ENCODE measurements at regions not wholly inside any gene's neighbourhood (a gene's known extent, or its start where the extent isn't known, plus 50 kb on each side); places are given as distances from the start of the nearest gene placed in this dataset.
"Not testable (repeated sequence)": the region's sequence is repeated elsewhere in the genome, so short reads cannot be mapped to it uniquely, and the experiment has no call there.

- TF ChIP-seq POLR2A (IDR thresholded peaks at IDR 0.05; ENCODE audit: low read depth, low read length) (no peak), POLR2AphosphoS5 (IDR thresholded peaks at IDR 0.05; ENCODE audit: low read depth, low read length) (no peak), TAF1 (IDR thresholded peaks at IDR 0.05; ENCODE audit: borderline replicate concordance, low read depth, low read length) (no peak)
- no peak for FAIRE-seq
- DNase-seq (ENCODE audit: insufficient read length): no peak
These were observed 110.7 kb upstream of the IL12A start for GRCh38 chr3:159877924-159878323.

GRCh38 chr3:159879146-159879545 lies 109.5 kb upstream of the IL12A start:
- DNase-seq (ENCODE audit: insufficient read length): no peak
- no peak for FAIRE-seq
- no peak for TF ChIP-seq TAF1 (IDR thresholded peaks at IDR 0.05; ENCODE audit: borderline replicate concordance, low read depth, low read length)
- no peak for TF ChIP-seq POLR2A (IDR thresholded peaks at IDR 0.05; ENCODE audit: low read depth, low read length)
- TF ChIP-seq POLR2AphosphoS5 (IDR thresholded peaks at IDR 0.05; ENCODE audit: low read depth, low read length): no peak

DNA sequence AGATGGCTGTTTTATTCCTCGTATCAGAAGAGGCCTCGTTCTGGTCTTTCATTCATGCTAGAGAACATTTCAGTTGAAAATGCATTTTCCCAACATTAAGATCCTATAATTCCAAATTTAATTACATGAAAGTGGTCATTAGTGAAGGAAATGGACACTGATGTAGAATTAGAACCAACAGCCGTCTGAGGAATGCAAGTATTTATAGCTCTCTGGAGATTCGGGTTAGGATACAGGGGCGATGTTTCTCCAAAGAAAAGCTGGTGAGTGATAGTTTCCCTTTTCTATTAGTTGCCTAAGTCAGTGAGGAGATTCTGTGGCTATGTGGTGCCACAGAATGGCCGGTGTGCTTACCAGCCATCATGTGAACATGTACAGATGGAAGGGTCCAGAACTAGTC lies 109.0 kb upstream of the IL12A start:
- no peak for TF ChIP-seq POLR2A (IDR thresholded peaks at IDR 0.05; ENCODE audit: low read depth, low read length)
- no peak for TF ChIP-seq POLR2AphosphoS5 (IDR thresholded peaks at IDR 0.05; ENCODE audit: low read depth, low read length)
- TF ChIP-seq TAF1 (IDR thresholded peaks at IDR 0.05; ENCODE audit: borderline replicate concordance, low read depth, low read length): no peak
- DNase-seq (ENCODE audit: insufficient read length) (no peak), FAIRE-seq (no peak)

DNA sequence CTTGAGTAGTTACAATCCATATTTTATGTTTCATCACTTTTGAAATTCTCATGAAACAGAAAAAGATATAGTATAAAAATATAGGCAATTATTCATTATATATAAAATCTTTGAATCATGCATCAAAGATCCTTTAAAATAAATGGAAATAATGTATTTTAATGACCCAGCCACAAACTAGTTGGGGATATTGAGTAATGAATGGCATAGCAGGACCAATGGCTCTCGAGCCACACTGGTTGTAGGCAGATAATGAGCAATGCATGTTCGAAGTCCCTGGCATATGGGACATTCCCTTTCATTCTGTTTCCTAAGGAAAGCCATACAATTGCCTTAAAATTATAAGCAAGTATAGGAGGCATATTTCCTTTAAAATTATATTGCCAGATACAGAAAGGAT lies 107.4 kb upstream of the IL12A start:
- DNase-seq (ENCODE audit: insufficient read length) (no peak), FAIRE-seq (no peak)
- no peak for TF ChIP-seq POLR2AphosphoS5 (IDR thresholded peaks at IDR 0.05; ENCODE audit: low read depth, low read length)
- no peak for TF ChIP-seq TAF1 (IDR thresholded peaks at IDR 0.05; ENCODE audit: borderline replicate concordance, low read depth, low read length)
- no peak for TF ChIP-seq POLR2A (IDR thresholded peaks at IDR 0.05; ENCODE audit: low read depth, low read length)

- TF ChIP-seq POLR2AphosphoS5 (IDR thresholded peaks at IDR 0.05; ENCODE audit: low read depth, low read length): no peak
- no peak for TF ChIP-seq TAF1 (IDR thresholded peaks at IDR 0.05; ENCODE audit: borderline replicate concordance, low read depth, low read length)
- TF ChIP-seq POLR2A (IDR thresholded peaks at IDR 0.05; ENCODE audit: low read depth, low read length): no peak
- DNase-seq (ENCODE audit: insufficient read length) (no peak), FAIRE-seq (no peak)
These were observed 106.8 kb upstream of the IL12A start for GRCh38 chr3:159881828-159882309.

DNA sequence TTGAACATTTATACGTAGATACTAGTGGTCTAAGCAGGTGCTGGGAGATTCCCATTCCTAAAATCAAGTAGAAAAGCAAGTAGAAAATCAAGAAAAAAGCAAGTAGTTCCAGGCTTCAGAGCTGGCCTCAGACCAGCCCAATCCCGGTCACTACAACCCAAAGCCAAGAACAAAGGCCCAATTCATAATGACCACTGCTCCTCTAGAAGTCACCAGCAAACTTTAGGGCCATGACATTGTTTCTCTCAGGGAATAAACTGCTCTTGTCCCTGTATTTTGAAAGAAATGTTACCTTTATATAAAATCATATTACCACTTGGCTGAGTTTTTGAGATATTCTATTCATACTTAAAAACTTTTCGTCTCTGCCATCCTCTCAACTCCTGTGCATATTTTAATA lies 106.3 kb upstream of the IL12A start:
- TF ChIP-seq POLR2AphosphoS5 (IDR thresholded peaks at IDR 0.05; ENCODE audit: low read depth, low read length): no peak
- TF ChIP-seq TAF1 (IDR thresholded peaks at IDR 0.05; ENCODE audit: borderline replicate concordance, low read depth, low read length): no peak
- no peak for TF ChIP-seq POLR2A (IDR thresholded peaks at IDR 0.05; ENCODE audit: low read depth, low read length)
- DNase-seq (ENCODE audit: insufficient read length) (no peak), FAIRE-seq (no peak)

DNA sequence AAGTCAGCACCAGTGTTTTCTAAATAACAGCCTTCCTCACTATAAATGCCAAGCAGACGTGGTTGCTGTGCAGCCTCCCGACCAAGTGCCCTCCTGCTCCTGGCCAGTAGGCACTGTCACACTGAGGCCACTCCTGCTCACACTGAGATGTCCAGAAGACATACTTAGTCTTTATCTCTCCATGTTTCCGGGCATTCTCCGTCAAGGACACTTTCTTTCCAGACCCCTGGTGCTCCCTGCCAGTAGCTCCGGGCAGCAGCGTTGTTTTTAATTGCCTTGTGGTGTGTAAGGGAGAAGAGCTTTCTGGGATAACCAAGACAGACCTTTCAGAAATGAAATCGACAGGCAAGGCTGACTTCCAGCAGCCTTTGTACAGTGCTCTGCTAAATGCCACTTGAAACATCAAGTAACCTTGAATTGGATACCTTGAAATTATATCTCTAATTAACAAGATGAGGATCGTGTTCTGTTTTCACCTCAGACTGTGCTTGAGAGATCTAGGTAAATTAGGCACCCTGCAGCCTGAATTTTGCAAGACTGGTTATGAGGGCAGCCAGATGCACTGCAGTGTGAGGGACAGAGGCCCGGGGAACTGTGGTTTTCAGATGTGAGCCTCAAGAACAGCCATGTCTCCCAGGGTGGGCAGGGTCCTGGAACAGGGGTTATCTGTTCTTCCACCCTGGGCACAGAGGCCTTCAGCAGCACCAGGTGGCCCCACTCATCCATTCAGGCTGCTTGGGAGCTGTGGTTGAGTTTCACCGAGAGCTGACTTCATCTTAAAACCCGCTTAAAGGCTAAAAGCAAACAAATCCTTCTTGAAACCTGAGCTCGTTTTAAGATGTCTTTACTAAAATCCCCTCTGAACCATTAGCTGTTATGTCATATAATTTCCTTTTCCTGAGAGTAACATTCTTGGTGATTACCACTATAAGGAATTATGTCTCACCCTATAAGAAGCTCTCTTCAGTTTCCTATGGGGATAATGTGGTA lies 105.5 kb upstream of the IL12A start:
- TF ChIP-seq POLR2AphosphoS5 (IDR thresholded peaks at IDR 0.05; ENCODE audit: low read depth, low read length) (no peak), POLR2A (IDR thresholded peaks at IDR 0.05; ENCODE audit: low read depth, low read length) (no peak), TAF1 (IDR thresholded peaks at IDR 0.05; ENCODE audit: borderline replicate concordance, low read depth, low read length) (no peak)
- no peak for DNase-seq (ENCODE audit: insufficient read length)
- FAIRE-seq: no peak

GRCh38 chr3:159884661-159885402 lies 103.8 kb upstream of the IL12A start:
- TF ChIP-seq POLR2A (IDR thresholded peaks at IDR 0.05; ENCODE audit: low read depth, low read length) (no peak), POLR2AphosphoS5 (IDR thresholded peaks at IDR 0.05; ENCODE audit: low read depth, low read length) (no peak), TAF1 (IDR thresholded peaks at IDR 0.05; ENCODE audit: borderline replicate concordance, low read depth, low read length) (no peak)
- DNase-seq (ENCODE audit: insufficient read length): no peak
- FAIRE-seq: peak; percentile 51

DNA sequence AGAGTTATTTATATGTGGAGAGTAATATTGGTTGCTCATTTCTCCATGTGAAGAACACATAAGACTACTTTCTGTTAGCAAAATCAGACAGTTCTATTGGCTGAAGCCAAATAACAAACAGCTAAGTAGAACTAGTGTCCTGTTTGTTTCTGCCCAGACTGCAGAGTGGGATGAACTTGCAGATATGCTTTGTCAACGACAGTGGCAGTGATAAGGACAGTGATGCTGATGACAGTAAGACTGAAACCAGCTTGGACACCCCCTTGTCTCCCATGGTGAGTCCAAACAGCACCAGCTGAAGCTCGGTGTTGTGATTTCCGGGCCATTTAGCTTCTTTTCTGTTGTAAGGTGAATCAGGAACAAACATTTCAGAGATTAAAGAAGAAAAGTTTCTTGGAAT lies 102.6 kb upstream of the IL12A start:
- peak; percentile 68 for FAIRE-seq
- no peak for DNase-seq (ENCODE audit: insufficient read length)
- TF ChIP-seq POLR2A (IDR thresholded peaks at IDR 0.05; ENCODE audit: low read depth, low read length) (no peak), TAF1 (IDR thresholded peaks at IDR 0.05; ENCODE audit: borderline replicate concordance, low read depth, low read length) (no peak), POLR2AphosphoS5 (IDR thresholded peaks at IDR 0.05; ENCODE audit: low read depth, low read length) (no peak)

DNA sequence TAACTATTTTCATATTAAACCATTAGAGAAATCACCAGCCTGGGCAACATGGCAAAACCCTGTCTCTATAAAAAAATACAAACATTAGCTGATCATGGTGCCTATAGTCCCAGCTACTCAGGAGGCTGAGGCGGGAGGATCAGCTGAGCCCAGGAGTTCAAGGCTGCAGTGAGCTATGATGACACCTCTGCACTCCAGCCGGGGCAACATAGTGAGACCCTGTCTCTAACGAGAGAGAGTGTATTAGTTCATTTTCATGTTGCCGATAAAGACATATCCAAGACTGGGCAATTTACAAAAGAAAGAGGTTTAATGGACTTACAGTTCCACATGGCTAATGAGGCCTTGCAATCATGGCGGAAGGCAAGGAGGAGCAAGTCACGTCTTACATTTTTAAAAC lies 102.1 kb upstream of the IL12A start:
- not testable (repeated sequence) for FAIRE-seq; DNase-seq (ENCODE audit: insufficient read length)

DNA sequence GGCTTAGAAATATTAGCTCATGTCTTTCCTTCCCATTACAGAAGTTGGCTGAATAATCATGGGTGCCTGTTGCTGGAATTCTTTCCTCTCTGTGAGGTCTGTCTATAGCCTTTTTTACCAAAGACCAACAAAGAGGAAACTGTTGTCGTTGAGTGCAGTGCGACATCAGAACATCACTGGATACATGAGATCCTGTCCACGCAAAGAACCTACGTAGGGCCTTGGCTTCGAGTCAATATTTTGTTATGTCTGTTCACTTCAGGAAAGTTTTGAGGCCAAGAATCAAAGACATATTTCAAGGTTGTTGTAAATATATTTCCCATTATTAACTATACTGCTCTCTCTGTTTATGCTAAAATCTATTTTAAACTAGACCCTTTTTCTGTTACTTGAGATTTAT lies 101.5 kb upstream of the IL12A start:
- FAIRE-seq (no peak), DNase-seq (ENCODE audit: insufficient read length) (no peak)
- TF ChIP-seq POLR2AphosphoS5 (IDR thresholded peaks at IDR 0.05; ENCODE audit: low read depth, low read length) (no peak), TAF1 (IDR thresholded peaks at IDR 0.05; ENCODE audit: borderline replicate concordance, low read depth, low read length) (no peak), POLR2A (IDR thresholded peaks at IDR 0.05; ENCODE audit: low read depth, low read length) (no peak)

All from GM12892 (cell line).